Testis (tissue), 2 donors: ENCODE measurements at regions not wholly inside any gene's neighbourhood (a gene's known extent, or its start where the extent isn't known, plus 50 kb on each side); places are given as distances from the start of the nearest gene placed in this dataset.
A peak's percentile ranks its signal among the peaks of the same experiment; 100 is the strongest.

Experiments
- DNase-seq: peaks from one replicate; pipeline ENCODE4 v3.0.0-alpha.2; 2019
- H3K27ac ChIP-seq, 2 donors: fragments of 200-600 bp; sonication (generic); one replicate each; pipeline ENCODE4 v1.5.1; 2019
- H3K27me3 ChIP-seq: fragments of 200-600 bp; sonication (generic); one replicate; pipeline ENCODE4 v1.5.1; 2019
- H3K36me3 ChIP-seq: fragments of 200-600 bp; sonication (generic); one replicate; pipeline ENCODE4 v1.5.1; 2017; ENCODE audit warnings: low read depth; ENCODE audit errors: missing control alignments
- H3K4me1 ChIP-seq: fragments of 200-600 bp; sonication (generic); one replicate; pipeline ENCODE4 v1.5.1; 2019
- H3K4me3 ChIP-seq, 2 donors: fragments of 200-600 bp; sonication (generic); one replicate each; pipeline ENCODE4 v1.5.1; 2017 to 2019
- H3K9me3 ChIP-seq: fragments of 200-600 bp; sonication (generic); one replicate; pipeline ENCODE4 v1.5.1; 2017
- CTCF ChIP-seq, 3 experiments: fragments of 450-650 bp in 2 of 3; fragments of 200-600 bp in 1 of 3; sonication (generic) in 1 of 3; IDR thresholded peaks; one replicate each; pipeline ENCODE4 v1.5.1; 2016 to 2019; ENCODE audit warnings: antibody characterized with exemption in 3 of 3, mild to moderate bottlenecking in 2 of 3, moderate library complexity in 1 of 3
- POLR2A ChIP-seq: fragments of 450-650 bp; IDR thresholded peaks from one replicate; pipeline ENCODE4 v1.6.1; 2017; ENCODE audit warnings: antibody characterized with exemption, mild to moderate bottlenecking, moderate library complexity
- WGBS, 2 donors: methylation state at CpG; one replicate each; pipeline ENCODE4 v1.1.5; 2018; 5-methylcytosine and 5-hydroxymethylcytosine counted together
- intact Hi-C: fragments of 100-400 bp; cut with DNase I; formaldehyde crosslinking; loops from one replicate; pipeline ENCODE4 v1.15.1; 2023; ENCODE audit warnings: low total_unique reads

DNA sequence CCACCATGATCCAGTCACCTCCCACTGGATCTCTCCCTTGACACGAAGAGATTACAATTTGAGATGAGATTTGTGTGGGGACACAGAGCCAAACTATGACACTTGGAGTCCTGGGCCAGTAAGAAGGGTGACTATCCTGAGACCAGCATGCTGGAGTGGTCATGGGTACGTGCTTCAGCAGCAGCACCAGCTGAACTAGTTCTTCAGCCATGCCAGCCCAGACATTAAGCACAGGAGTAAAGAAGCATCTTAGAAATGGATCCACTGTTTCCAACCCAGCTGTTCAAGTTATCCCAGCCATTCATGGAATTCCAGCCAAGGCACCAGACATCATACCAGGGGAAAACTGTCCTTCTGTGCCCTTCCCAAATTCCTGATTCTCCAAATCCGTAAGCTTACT lies 370.0 kb downstream of the MAFB start:
- no peak for DNase-seq
- no peaks in the 10 kb centered on the region for H3K4me1 ChIP-seq
- no peaks in the 10 kb centered on the region for H3K27me3 ChIP-seq
- intact Hi-C loops = loop anchor here (10.0 kb wide), 1 partner anchor 64 kb away; no protein-coding TSS in a partner anchor
- H3K36me3 ChIP-seq = no peaks in the 10 kb centered on the region
- WGBS, 2 donors = 86 to 92% methylated on average over 3 of the region's 3 CpGs
- H3K9me3 ChIP-seq = no peaks in the 10 kb centered on the region
- no peak overlapping the region for H3K4me3 ChIP-seq
- TF ChIP-seq CTCF (IDR thresholded peaks at IDR 0.05) (no peak), POLR2A (no peak)
- no peak overlapping the region for H3K27ac ChIP-seq

- H3K9me3 ChIP-seq = no peaks in the 10 kb centered on the region
- no peaks in the 10 kb centered on the region for H3K4me1 ChIP-seq
- no peak for DNase-seq
- intact Hi-C loops = loop anchor here (10.0 kb wide), 1 partner anchor 62 kb away; no protein-coding TSS in a partner anchor
- 79 to 93% methylated on average over 5 of the region's 5 CpGs for WGBS, 2 donors
- no peaks in the 10 kb centered on the region for H3K27me3 ChIP-seq
- no peaks in the 10 kb centered on the region for H3K36me3 ChIP-seq
- no peak overlapping the region for H3K27ac ChIP-seq
- TF ChIP-seq POLR2A (no peak), CTCF (IDR thresholded peaks at IDR 0.05) (no peak)
- no peak overlapping the region for H3K4me3 ChIP-seq
Measured at GRCh38 chr20:40317156-40317790, 371.8 kb downstream of the MAFB start.

DNA sequence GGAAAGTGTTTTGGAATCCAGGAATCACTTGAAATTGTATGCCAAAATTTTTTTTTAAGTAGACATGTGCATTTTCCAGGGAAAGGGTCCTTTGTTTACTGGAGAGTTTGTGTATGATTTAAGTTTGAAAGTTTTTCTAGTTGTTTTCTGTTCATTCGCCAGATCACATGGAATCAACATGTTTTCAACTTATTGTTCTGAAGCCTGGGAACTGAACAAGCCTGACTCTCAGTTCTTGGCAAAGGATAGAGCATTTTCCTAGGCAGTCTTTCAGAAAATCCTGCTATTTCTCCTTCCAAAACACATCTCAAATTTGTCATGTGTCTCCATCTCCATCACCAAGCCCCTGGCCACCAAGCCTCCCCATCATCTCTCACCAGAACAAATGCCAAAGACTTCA lies 374.8 kb downstream of the MAFB start:
- Histone ChIP-seq H3K27ac (peak overlapping the region in 1 of 2 donors; percentile 2), H3K4me1 (no peaks in the 10 kb centered on the region), H3K9me3 (no peaks in the 10 kb centered on the region), H3K36me3 (no peaks in the 10 kb centered on the region), H3K27me3 (no peaks in the 10 kb centered on the region), H3K4me3 (no peak overlapping the region)
- DNase-seq = no peak
- 37 to 47% methylated on average over 1 of the region's 1 CpG for WGBS, 2 donors
- intact Hi-C loops = loop anchor here (10.0 kb wide), 1 partner anchor 59 kb away; no protein-coding TSS in a partner anchor
- TF ChIP-seq CTCF (IDR thresholded peaks at IDR 0.05) (no peak), POLR2A (no peak)

DNA sequence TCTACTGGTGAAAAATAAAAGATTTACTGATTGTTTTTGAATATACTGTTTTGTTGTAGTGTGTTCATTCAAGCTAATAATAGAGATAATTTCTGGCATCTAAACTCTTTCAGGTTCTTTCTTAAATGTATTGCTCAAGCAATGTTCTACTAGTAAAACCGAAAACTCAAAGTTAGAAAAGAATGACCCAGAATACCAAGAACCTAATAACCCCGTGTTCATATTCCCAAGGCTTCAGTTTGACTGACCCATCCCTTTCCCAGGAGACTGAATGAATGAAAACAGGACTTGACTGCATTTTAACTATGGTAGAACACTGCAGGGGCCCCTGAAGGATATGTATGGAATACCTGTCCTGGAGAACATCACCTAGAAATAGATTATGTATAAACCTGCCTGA lies 375.3 kb downstream of the MAFB start:
- H3K4me1 ChIP-seq = no peaks in the 10 kb centered on the region
- TF ChIP-seq CTCF (IDR thresholded peaks at IDR 0.05) (no peak), POLR2A (no peak)
- intact Hi-C loops = loop anchor here (10.0 kb wide), 1 partner anchor 59 kb away; no protein-coding TSS in a partner anchor
- no peaks in the 10 kb centered on the region for H3K36me3 ChIP-seq
- 58 to 64% methylated on average over 2 of the region's 2 CpGs for WGBS, 2 donors
- H3K27me3 ChIP-seq = no peaks in the 10 kb centered on the region
- H3K27ac ChIP-seq = no peak overlapping the region
- no peak overlapping the region for H3K4me3 ChIP-seq
- no peaks in the 10 kb centered on the region for H3K9me3 ChIP-seq
- DNase-seq = no peak

GRCh38 chr20:40309731-40310130 lies 379.3 kb downstream of the MAFB start:
- DNase-seq = no peak
- WGBS, 2 donors = 89 to 91% methylated on average over 6 of the region's 6 CpGs
- TF ChIP-seq POLR2A = no peak
- no peak for TF ChIP-seq CTCF (IDR thresholded peaks at IDR 0.05)
- Histone ChIP-seq H3K27me3 (no peaks in the 10 kb centered on the region), H3K36me3 (no peaks in the 10 kb centered on the region), H3K4me1 (no peaks in the 10 kb centered on the region), H3K4me3 (no peak overlapping the region), H3K9me3 (no peaks in the 10 kb centered on the region), H3K27ac (no peak overlapping the region)
- intact Hi-C loops = loop anchor here (10.0 kb wide), 1 partner anchor 55 kb away; no protein-coding TSS in a partner anchor
